Left kidney (tissue), 1 donor: ENCODE measurements at regions not wholly inside any gene's neighbourhood (a gene's known extent, or its start where the extent isn't known, plus 50 kb on each side); places are given as distances from the start of the nearest gene placed in this dataset.

Experiments
- DNase-seq: peaks from one replicate; pipeline ENCODE4 v3.0.0-alpha.2; 2013

DNA sequence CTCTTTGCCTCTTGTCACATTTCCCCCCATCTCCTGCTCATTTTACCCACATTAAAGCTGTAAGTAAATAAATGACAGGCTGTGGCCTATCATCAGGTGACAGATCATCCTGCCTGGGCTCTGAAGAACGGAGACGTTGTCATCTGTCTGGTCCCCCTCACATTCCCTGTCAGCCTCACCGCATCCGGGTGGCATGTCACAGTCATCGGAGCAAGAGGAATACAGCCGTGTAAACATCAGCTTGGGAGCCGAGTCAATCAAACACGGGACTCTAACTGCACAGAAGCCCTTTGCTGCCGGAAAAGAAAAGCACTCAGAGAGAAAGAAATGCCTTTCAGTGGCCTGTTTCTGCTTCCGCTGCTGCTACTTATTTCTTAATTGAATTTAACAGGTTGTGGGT, 371.9 kb upstream of the ID4 start:
- peak; percentile 37 for DNase-seq

DNA sequence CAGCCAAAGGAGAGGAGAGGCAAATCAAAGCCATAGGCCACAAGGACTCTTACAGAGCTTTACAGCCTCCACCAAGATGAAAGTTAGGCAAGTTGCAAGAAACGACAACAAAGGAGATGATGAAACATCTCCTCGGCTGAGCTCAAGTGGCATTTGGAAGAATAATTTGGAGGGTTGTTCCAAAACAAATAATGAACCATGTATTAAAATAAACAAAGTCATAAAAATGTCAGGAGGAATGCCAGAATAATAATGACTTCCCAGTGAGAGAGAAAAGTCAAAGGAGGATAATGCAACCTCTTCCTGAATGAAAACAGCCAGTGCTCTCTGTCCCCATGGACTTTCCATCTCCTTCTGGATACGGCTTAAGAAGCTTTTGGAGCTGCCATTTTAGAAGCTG, 371.4 kb upstream of the ID4 start:
- DNase-seq, result peak; percentile 34

DNA sequence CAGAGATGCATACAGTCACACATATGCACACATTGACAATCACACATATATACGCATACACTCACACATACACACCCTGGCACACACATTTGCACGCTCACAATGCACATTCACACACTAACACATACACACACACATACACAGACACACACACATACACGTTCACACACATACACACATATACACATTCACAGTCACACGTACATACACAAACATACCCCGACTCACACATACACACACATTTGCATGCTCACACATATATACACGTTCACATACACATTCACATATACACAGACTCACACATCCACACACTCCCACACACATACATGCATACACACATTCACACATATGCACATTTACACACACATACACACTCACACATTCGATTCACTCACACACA, 366.8 kb upstream of the ID4 start:
- no peak for DNase-seq

DNA sequence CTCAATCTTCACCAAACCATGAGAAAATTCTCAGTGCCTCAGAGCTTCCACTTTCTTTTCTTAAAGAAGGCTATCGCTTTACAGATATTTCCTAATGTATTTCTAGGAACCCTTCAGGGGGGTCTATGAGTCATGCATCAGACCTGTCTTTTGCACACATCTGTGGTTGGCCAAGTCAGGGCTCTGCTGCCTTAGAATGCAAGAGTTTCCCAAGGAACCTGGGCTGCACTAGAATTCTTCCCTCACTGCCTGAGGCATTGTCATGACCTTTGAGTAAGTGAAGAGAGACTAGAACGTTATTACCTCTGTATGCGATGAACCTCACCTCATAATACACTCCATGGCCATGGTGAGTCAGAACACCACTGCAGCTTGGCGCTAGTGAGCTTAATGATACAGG, 365.0 kb upstream of the ID4 start:
- no peak for DNase-seq

DNA sequence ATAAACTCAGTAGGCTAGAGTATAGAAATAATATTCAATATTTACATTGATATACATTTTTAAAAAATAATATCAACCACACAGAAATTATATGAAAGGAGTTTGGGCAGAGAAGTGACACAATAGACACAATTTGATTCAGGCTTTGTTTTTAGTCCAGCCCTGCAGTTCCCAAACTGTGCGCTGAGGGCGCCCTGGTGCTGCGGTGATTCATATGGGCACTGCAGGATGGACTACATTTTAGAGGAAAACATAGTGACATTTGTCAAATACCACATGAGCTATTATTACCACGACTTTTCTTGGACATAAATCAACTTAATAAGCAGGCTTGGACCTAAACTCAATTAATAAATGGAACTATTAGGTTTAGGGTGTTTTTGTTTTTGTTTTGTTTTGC, 364.3 kb upstream of the ID4 start:
- no peak for DNase-seq

DNA sequence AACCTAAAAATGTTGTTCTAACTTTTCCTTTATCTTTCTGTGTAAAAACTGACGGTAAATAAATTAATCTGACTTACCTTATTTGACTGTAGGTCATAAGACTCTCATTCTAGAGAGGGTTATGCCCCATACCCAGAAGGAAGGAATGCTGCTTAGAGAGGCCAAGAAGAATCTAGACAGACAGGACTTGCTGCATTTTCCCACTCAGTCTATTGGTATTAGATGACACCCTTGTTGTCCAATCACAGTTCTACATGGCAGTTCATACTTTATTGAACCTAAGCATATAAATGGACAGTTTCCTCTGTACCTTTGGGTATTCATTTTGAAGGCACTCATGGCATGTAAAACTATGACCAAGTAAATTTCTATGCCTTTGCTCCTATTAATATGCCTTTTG, 359.6 kb upstream of the ID4 start:
- DNase-seq, result no peak

DNA sequence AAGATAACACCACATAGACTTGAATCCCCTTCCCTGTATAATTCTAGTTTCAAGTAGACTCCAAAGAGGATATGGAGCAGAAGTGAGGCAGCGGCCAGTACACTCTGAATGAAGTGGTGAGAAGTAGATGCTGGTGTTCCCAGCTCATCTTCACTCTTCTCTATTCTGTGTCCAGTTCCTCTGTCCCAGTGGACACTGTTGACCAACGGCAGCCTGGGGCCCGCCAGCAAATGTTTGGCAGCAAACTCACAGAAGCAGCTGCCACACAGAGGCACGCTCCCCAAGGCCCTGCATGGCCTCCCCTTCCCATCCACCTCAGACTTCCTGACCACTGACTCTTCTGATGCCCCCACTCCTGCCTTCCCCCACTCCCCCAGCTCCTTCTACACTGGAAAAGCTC, 358.9 kb upstream of the ID4 start:
- no peak for DNase-seq

DNA sequence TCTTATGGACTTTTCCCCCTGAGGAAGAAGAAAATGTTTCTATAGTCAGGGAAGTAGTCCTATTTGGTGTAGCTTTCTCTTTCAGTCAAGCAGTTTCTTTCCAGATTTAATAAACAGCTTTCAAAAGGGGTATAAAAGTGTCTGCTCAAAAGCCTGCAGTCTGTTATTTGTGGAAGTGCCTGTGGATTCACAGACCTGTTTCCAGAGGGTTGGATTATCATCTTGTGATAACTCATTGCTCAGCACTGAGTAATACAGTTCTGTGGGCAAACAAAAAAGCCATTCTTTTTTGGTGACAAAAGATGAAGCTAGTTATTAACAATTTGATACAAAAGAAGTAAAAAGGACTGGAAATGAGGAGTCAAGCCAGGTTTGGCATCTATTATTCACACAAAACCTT, 358.2 kb upstream of the ID4 start:
- DNase-seq, result no peak

DNA sequence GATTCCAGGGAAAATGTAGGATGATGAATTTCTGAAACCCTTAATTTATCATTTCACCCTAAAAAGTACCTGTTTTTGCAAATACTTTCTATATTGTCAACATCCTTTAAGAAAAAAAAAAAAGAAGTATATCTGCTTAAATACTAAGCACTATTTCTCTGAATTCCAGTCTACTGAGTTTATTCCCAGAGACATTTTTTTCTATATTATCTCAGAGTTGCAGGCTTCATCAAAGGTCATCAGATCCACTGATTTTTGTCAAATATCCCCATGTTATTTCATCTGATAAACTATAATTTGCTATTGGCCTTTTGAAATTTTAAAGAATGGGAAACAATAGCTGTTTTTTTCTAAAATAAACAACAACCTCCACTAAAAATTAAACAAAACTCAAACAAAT, 357.6 kb upstream of the ID4 start:
- DNase-seq, result no peak

DNA sequence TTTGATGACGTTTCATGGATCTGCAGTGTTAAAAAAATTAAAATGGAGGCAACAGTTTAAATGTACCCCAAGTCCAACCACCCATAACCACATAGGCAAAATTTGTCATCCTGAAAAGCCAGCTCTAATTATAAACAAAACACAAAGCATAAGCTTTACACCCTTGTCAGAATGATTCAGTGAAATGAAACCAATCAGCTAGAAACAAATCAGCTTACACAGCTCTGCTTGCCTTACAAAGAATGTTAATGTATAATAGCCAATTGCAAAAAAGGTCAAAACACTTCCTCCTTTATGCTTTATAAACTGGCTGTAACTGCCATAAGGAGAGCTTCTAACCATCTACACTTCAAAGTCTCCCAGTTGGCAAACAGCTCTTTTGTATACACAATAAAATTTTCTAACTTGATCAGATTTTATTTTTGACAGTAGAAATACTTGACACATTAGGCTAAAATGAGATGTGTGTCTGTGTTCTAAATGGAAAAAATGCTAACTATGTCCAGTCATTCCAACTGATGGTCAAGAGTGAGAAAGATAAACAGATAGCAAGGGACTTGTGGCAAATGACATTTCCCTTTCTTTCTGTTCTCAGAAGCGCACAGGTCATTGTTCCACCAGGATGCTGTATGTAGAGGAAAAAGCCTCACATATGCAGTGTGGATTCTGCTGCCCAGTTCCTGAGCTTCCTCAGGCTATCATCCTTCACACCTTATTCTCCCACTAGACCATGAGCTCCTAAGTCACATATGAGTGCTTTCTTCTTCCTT, 344.3 kb upstream of the ID4 start:
- DNase-seq, result peak; percentile 26

DNA sequence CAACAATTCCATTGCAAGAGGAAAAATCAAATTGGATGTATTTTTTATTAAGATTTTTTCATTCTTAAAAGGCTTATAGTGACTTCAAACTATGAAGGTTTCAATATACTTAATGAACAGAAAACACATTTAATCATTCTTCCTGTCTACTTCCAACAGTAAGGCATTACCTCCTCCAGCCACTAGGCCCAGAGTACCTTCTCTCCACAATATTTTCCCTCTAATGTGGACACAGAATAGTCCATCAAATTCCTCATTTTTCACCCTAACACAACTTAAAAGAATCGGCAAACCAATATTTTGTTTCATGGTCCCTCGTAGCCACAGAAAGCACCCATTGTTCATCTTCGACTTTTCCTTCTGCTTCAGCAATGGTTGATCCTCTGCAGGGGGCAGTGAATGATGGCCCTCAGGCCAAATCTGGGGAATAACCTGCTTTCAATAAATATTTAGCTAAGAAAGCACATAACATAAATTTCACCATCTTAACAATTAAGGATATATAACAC, 335.4 kb upstream of the ID4 start:
- no peak for DNase-seq

DNA sequence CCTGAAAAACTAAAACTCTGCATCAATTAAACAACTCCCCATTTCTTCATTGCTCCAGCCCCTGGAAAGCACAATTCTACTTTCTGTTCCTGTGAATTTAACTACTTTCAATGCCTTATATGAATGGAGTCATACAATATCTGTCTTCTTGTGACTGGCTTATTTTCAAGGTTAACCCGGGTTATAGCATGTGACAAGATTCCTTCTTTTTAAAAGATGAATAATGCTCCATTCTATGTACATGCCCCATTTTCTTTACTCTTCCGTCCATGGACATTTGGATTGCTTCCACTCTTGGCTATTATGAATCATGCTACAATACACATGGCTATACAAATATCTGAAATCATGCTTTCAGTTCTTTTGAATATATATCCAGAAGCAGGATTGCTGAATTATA, 334.9 kb upstream of the ID4 start:
- no peak for DNase-seq

DNA sequence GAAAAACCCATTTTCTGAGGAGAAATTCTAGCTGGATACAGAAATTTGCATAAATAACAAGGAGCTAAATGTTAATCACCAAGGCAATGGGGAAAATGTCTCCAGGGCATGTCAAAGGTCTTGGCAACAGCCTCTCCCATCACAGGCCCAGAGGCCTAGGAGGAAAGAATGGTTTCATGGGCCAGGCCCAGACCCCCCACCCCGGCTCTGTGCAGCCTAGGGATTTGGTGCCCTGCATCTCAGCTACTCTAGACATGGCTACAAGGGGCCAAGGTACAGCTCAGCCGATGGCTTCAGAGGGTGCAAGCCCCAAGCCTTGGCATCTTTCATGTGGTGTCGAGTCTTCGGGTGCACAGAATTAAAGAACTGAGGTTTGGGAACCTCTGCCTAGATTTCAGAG, 321.2 kb upstream of the ID4 start:
- no peak for DNase-seq

DNA sequence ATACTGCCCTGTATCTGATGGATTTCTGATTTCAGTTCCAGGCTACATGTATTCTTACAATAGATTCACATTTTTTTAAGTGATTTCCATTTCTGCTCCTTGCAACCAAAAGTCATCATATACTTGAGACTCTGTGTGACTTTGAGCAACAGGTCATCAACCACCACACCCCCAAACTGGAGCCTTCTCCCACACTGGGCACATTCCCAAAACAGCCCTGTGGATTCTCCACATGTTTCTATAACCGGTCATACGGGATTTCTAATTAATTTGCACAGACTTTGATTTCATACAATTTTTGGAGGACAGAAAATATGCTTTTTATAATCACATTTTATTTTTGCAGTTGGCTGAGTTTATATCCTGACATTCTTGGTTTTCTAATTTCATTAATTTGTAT, 317.2 kb upstream of the ID4 start:
- no peak for DNase-seq

DNA sequence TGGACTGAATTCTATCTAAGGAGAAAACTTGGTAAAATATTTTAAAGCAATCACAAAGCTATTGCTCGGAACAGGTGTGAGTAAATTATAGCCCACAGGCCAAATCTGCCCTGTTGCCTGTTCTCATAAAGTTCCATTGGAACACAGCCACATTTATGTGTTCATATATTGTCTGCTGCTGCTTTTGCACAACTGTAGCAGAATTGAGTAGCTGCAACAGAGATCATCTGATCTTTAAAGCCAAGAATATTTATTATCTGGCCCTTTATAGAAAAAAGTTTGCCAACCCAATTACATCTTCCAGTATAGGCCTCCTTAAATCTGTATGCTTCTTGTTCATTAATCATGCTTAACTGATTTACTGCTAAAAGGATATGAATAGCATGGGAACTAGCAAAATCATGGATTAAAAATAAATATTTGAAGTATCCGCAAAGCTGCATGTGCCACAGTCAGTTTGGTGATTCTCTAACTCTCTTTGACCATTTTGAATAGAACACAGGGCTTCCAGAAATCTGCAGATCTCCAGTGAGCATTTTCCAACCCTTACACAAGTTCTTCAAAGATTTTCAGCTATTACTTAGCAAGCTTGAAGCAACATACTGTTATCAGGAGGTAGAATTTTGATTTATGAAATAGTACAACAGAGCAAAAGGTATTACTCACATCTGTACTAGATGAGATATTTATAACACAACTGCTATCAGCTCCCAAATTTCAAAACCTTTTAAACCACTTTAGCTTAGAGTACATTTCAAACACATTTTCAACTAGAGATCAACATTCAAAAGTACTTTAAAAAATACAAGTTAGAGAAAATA, 312.6 kb upstream of the ID4 start:
- DNase-seq, result no peak

DNA sequence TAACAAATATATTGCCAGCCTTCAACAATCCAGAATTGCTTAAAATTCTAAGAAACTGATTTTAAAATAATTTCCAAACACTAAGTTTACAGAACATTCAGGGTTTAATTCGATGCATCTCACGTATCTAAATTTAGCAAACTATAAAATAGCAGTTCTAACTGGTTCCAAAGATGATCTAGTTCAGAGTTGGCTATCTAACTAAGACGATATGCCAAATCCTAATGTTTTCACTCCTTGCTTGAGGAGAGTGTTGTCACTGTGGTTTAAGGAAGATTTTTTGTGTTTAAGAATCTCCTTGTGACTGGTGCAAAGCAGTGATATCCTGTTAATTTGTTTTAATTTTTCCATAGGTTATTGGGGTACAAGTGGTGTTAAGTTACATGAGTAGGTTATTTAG, 311.5 kb upstream of the ID4 start:
- no peak for DNase-seq

DNA sequence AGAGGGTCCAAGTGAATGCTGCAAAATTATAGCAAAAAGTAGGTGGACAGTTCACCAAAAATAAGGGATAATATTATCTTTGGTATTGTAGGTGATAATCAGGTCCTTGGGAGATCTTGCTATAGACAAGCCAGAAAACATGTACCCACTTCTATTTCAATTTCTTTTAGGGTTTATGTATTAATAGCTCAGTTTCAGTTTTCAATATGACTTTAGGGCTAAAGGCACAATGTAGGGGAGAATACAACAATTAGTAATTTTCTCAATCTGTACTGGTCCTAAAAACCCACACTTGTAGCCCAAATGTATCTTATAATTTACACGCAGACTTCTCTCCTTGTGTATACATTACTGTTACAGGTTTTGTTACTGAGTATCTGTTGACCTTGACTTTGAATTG, 307.0 kb upstream of the ID4 start:
- no peak for DNase-seq

DNA sequence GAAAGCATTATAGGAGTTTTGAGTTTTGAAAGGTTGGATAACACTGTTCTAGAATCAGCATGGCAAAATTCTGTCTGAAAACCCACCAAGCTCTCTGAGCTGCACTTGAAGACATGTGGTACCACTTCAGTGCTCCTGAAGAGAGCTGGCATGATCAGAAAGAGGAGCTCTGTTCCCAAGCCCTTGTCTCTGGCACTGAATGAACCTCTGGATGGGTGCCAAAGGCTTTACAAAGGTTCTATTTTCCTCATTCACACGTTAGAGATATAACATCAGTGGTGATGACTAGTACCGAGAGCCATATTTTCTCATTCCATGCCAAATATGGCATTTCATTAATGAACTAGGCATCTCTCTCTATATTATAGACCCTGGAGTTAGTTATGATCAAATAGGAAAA, 301.8 kb upstream of the ID4 start:
- DNase-seq, result no peak

DNA sequence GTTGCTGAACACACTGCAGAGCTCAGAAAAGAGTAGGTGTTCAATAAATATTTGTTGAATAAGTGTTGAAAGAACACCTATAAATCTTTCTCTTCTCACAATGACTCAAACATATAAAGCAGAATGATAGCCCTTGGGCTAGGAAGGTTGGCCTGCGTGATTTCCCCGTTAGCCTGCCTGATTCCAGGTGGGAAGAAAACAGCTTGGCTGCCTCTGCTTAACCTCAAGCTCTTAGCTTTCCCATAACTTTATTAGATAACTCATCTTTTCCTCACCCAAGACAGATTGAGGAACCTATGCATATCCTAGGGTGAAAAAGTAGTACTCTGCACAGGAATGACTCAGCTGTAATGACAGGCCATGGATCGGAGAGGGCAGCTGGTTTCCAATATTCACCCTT, 300.3 kb upstream of the ID4 start:
- no peak for DNase-seq

DNA sequence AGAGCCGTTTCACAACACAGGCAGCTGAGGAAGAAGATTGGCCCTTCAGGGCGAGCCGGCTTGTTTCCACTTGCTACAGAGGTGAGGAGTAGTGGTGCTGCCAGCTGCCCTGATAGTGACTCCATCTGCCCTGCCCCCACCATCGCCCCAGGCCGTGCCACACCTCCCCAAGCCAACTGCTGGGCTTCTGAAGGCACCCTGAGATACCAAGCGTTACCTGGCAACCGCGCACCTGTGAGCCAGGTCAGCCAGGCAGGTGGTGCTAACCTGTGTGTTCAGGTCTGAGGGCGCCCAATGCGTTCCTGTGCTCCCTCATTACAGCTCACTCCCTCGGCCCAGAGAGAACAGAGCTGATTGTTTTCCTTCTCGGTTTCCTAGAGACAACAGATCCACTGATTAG, 299.1 kb upstream of the ID4 start:
- DNase-seq, result peak; percentile 60

DNA sequence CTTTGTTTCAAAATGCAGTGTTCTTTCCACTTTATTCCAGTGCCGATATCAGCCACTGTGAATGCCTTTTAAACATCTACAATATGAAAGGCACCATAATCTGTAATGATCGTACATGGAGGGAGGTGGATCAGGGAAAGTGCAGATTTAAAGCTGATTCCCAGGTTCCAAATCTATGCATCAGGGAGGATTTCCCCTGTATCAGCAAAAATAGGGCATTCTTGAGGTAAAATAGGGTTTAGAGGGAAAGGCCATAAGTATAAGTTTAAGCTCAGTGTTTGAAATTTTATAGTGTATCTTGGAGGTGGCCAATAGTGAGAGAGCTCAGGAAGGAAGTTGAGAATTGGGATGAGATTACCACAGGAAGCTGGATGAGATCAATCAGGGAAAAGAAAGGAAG, 289.7 kb upstream of the ID4 start:
- no peak for DNase-seq

DNA sequence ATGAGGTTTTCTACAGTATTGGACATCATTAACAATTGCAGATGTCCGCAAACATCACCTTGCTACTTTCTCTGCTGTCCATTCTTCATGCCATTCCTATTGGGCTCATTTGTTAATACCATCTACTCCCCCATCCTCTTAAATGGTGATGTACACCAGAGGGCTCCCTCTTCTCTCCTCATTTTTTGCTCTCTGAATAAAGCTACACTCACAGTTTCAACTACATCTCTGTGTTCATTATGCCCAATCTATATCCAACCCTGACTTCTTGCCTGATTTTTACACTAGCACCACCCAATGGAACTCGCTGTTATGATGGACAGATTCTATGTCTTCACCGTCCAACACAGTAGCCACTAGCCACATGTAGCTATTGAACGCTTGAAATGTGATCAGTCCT, 288.1 kb upstream of the ID4 start:
- no peak for DNase-seq

DNA sequence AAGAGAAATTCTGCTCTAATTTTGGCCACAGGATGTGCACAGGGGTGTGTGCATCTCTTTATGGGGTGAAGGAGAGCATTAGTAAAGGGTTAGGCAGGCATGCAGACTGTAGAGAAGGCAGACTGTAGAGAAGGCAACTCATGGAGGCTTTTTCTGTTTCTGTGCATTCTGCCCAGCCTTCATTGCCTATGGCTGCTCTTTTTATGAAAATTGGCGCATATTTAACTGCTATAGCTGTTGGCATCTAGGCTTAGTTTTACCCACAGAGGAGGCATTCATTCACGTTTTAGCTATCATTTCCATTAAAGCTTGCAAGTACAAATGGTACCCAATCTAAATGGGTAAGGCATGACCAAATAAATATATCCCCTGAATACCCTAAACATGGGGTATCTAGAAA, 286.8 kb upstream of the ID4 start:
- no peak for DNase-seq

DNA sequence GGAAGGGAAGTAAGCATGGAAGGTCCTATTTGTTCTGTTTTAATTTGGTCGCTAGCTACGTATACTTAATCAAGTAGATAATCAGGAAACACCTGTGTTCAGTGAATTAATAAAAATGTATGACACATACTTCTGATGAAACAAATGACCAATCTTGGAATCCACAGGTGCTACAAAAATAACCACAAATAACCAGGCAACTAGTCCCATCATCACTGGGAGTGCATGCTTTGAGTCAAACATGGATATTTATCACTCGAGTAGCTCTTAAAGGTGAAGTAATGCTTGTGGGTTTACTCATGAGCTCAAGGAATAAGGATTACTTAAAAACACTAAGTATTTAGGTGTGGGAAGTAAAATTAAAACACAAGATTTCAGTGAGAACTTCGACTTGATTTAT, 285.6 kb upstream of the ID4 start:
- DNase-seq, result no peak
